Body of pancreas (tissue), 4 donors: ENCODE measurements at regions not wholly inside any gene's neighbourhood (a gene's known extent, or its start where the extent isn't known, plus 50 kb on each side); places are given as distances from the start of the nearest gene placed in this dataset.

Experiments used
- POLR2A ChIP-seq, 3 donors: fragments of 450-650 bp; IDR thresholded peaks; one replicate each; pipeline ENCODE4 v1.6.1; 2016; ENCODE audit warnings: antibody characterized with exemption in 3 of 3, mild to moderate bottlenecking in 2 of 3
- TF ChIP-seq, protein P1 (sequence below), 7 experiments: fragments of 450-650 bp in 4 of 7; fragments of 200-600 bp in 3 of 7; sonication (generic) in 3 of 7; IDR thresholded peaks; one replicate each; pipeline ENCODE4 v1.5.1; 2016 to 2019; ENCODE audit warnings: antibody characterized with exemption in 7 of 7

GRCh38 chr5:24080046-24080445 is 564.7 kb downstream of the CDH10 start:
- TF ChIP-seq, protein P1, sequence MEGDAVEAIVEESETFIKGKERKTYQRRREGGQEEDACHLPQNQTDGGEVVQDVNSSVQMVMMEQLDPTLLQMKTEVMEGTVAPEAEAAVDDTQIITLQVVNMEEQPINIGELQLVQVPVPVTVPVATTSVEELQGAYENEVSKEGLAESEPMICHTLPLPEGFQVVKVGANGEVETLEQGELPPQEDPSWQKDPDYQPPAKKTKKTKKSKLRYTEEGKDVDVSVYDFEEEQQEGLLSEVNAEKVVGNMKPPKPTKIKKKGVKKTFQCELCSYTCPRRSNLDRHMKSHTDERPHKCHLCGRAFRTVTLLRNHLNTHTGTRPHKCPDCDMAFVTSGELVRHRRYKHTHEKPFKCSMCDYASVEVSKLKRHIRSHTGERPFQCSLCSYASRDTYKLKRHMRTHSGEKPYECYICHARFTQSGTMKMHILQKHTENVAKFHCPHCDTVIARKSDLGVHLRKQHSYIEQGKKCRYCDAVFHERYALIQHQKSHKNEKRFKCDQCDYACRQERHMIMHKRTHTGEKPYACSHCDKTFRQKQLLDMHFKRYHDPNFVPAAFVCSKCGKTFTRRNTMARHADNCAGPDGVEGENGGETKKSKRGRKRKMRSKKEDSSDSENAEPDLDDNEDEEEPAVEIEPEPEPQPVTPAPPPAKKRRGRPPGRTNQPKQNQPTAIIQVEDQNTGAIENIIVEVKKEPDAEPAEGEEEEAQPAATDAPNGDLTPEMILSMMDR (IDR thresholded peaks at IDR 0.05), result no peak
- no peak for TF ChIP-seq POLR2A (IDR thresholded peaks at IDR 0.05)
